Colonic mucosa (tissue), 4 donors: ENCODE measurements at regions not wholly inside any gene's neighbourhood (a gene's known extent, or its start where the extent isn't known, plus 50 kb on each side); places are given as distances from the start of the nearest gene placed in this dataset.

Source experiments
- DNase-seq: peaks from one replicate; pipeline ENCODE4 v3.0.0-alpha.2; 2020
- H3K27ac ChIP-seq: fragments of 200-600 bp; one replicate; pipeline ENCODE4 v1.8.0; 2021
- H3K27me3 ChIP-seq: fragments of 200-600 bp; one replicate; pipeline ENCODE4 v1.8.0; 2021
- H3K36me3 ChIP-seq: fragments of 200-600 bp; one replicate; pipeline ENCODE4 v1.8.0; 2021
- H3K4me1 ChIP-seq: fragments of 200-600 bp; one replicate; pipeline ENCODE4 v1.8.0; 2021; ENCODE audit warnings: mild to moderate bottlenecking
- H3K4me3 ChIP-seq: fragments of 200-600 bp; one replicate; pipeline ENCODE4 v1.8.0; 2021
- H3K9ac ChIP-seq, 2 donors: one replicate each; pipeline ENCODE4 v1.7.0; 2013; ENCODE audit warnings: control low read depth in 2 of 2, low read depth in 2 of 2, low read length in 2 of 2
- H3K9me3 ChIP-seq: fragments of 200-600 bp; one replicate; pipeline ENCODE4 v1.8.0; 2021
- intact Hi-C: fragments of 100-400 bp; cut with DNase I; formaldehyde crosslinking; loops from one replicate; pipeline ENCODE4 v1.14.1; 2022
- TF ChIP-seq, protein P1 (sequence below): fragments of 200-600 bp; IDR thresholded peaks from one replicate; pipeline ENCODE4 v1.8.0; 2022; ENCODE audit warnings: antibody characterized with exemption, mild to moderate bottlenecking
- donor health status: healthy.
- donor health status: DM: no; HTN: no; CAD: no.
- donor health status: DM: no; HTN: no; CAD: no.

DNA sequence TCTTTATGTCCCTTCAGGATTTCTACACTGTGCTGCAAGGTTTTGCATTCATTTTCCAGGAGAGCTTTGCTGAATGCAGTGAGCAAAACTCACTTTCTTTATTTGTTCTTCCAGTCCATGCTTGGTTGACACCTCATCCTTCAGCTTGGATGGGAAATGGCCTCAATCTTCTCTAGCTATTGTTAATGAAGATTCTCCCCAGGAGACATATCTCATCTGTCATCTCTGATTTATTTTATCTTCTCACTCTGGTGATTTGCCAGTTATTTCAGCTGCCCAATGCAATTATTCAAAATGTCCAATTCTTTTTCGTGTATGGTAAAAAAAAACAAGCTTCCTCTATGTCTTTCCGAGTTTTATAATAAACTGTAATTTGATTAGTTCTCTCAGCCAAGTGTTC is 77.9 kb upstream of the PAK5 start:
- intact Hi-C loops, result no loop called here
- DNase-seq, result no peak
- TF ChIP-seq, protein P1, sequence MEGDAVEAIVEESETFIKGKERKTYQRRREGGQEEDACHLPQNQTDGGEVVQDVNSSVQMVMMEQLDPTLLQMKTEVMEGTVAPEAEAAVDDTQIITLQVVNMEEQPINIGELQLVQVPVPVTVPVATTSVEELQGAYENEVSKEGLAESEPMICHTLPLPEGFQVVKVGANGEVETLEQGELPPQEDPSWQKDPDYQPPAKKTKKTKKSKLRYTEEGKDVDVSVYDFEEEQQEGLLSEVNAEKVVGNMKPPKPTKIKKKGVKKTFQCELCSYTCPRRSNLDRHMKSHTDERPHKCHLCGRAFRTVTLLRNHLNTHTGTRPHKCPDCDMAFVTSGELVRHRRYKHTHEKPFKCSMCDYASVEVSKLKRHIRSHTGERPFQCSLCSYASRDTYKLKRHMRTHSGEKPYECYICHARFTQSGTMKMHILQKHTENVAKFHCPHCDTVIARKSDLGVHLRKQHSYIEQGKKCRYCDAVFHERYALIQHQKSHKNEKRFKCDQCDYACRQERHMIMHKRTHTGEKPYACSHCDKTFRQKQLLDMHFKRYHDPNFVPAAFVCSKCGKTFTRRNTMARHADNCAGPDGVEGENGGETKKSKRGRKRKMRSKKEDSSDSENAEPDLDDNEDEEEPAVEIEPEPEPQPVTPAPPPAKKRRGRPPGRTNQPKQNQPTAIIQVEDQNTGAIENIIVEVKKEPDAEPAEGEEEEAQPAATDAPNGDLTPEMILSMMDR, result no peak
- no peak overlapping the region for H3K9ac ChIP-seq
- H3K36me3 ChIP-seq, result no peaks in the 10 kb centered on the region
- no peaks in the 10 kb centered on the region for H3K9me3 ChIP-seq
- no peak overlapping the region for H3K27ac ChIP-seq
- no peaks in the 10 kb centered on the region for H3K4me1 ChIP-seq
- H3K4me3 ChIP-seq, result no peak overlapping the region
- no peaks in the 10 kb centered on the region for H3K27me3 ChIP-seq

DNA sequence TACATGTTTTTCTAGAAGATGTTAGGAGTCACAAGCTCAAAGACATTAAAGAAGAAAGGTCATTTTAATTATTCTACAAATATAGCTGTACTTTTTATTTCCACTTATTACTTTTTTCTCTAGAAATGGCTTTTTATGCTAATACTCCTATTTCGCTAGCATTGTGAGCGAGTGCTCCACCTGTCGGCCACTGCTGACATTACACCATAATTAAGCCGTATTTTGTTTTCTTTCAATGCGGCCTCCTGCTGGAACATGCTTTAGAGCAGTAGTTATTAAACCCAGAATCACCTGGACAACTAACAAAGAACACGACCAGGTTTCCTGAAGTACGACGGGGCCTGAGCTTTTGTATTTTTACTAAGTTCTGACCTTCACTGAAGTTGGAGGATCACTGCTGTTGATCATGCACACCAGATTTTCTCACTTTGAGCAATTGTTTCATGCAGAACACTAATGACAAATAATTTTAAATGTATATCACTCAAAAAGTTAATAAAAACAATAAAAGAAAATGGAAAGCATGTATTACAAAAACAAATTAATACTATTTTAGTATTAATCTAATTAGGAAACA is 74.1 kb upstream of the PAK5 start:
- intact Hi-C loops, result loop anchor here (2.0 kb wide), 1 partner anchor 294 kb away; no protein-coding TSS in a partner anchor
- TF ChIP-seq, protein P1, result peak; percentile 73
- Histone ChIP-seq H3K9me3 (no peaks in the 10 kb centered on the region), H3K4me1 (no peaks in the 10 kb centered on the region), H3K4me3 (no peak overlapping the region), H3K9ac (no peak overlapping the region), H3K36me3 (no peaks in the 10 kb centered on the region), H3K27me3 (no peaks in the 10 kb centered on the region), H3K27ac (no peak overlapping the region)
- DNase-seq, result peak; percentile 27

DNA sequence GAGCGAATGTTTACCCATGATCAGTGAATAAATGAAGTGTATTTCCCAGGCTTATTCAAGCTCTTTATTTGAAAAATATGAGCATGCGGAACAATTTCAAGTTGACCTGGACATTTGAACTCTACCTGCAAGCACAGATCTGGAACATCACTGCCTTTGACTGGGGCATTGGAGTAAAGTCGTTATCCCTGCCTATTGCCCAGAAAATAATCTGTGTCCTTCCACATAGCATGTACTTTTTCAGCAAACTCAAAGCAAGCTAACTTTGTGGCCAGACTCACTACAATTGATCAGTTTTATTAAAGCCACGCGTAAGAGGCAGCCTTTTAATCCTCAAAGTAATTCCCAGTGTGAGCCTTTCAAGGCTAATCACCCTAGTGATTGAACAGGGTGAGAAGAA is 73.4 kb upstream of the PAK5 start:
- Histone ChIP-seq H3K9me3 (no peaks in the 10 kb centered on the region), H3K4me3 (no peak overlapping the region), H3K27me3 (no peaks in the 10 kb centered on the region), H3K4me1 (no peaks in the 10 kb centered on the region), H3K36me3 (no peaks in the 10 kb centered on the region), H3K27ac (no peak overlapping the region), H3K9ac (no peak overlapping the region)
- DNase-seq, result no peak
- TF ChIP-seq, protein P1, result no peak
- intact Hi-C loops, result loop anchor here (2.0 kb wide), 1 partner anchor 293 kb away; no protein-coding TSS in a partner anchor

DNA sequence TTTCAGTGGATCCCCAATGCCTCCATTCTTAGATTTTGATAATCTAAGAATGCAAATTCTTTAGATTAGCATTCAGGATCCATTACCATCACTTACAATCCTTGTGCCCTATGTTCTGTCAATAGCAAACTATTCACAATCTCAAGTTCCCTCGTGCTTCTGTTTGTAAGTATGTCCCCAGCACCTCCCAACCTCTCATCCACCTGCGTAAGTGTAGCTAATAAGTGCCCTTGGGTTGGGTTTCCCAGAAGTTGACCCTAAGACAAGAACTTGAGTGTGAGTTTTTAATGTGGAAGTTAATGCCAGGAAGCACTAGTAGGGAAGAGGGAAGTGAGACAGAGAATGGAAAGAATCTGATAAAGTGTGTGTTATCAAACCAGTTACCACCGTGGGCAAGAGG is 72.6 kb upstream of the PAK5 start:
- no peaks in the 10 kb centered on the region for H3K9me3 ChIP-seq
- no peaks in the 10 kb centered on the region for H3K27me3 ChIP-seq
- H3K4me3 ChIP-seq, result no peak overlapping the region
- TF ChIP-seq, protein P1, result no peak
- no peaks in the 10 kb centered on the region for H3K4me1 ChIP-seq
- DNase-seq, result no peak
- H3K36me3 ChIP-seq, result no peaks in the 10 kb centered on the region
- intact Hi-C loops, result no loop called here
- no peak overlapping the region for H3K9ac ChIP-seq
- H3K27ac ChIP-seq, result no peak overlapping the region

DNA sequence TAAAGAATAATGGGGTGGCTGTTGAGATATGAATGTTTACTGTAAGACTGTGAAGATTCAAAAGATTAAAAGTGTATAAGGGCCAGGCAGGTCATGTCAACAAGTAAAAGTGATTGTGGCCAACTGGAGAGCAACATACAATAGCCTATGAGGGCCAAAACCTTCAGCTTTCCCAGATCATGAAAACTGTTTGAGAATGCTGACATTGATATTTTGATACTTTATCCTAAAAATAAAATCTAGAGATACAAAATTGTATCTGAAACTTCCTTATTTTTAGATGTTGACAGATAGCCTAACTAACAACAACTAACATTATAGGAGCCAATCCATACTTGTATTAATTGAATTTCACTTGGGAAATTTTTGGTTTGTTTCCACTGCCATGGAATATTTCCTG is 70.3 kb upstream of the PAK5 start:
- Histone ChIP-seq H3K9me3 (no peaks in the 10 kb centered on the region), H3K4me3 (no peak overlapping the region), H3K27me3 (no peaks in the 10 kb centered on the region), H3K27ac (no peak overlapping the region), H3K36me3 (no peaks in the 10 kb centered on the region), H3K9ac (no peak overlapping the region), H3K4me1 (no peaks in the 10 kb centered on the region)
- intact Hi-C loops, result no loop called here
- TF ChIP-seq, protein P1, result no peak
- no peak for DNase-seq
